Smooth muscle cell of the brain vasculature (primary cell): ENCODE measurements at regions not wholly inside any gene's neighbourhood (a gene's known extent, or its start where the extent isn't known, plus 50 kb on each side); places are given as distances from the start of the nearest gene placed in this dataset.

Experiments
- DNase-seq: peaks from one replicate; pipeline ENCODE4 v3.0.0-alpha.2; 2012; ENCODE audit warnings: low read depth, low spot score

DNA sequence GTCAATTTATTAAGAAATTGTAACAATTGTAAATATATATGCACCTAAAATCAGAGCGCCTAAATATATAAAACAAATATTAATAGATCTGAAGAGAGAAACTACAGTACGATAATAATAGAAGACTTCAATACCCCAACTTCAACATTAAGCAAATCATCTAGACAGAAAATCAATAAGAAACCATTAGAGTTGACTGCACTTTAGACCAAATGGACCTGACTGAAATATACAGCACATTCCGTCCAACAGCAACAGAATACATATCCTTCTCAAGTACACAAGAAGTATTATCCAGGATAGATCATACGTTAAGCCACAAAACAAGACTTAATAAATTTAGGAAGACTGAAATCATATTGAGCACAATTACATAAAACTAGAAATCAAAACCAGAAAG is 208.7 kb downstream of the MED10 start:
- no peak for DNase-seq

DNA sequence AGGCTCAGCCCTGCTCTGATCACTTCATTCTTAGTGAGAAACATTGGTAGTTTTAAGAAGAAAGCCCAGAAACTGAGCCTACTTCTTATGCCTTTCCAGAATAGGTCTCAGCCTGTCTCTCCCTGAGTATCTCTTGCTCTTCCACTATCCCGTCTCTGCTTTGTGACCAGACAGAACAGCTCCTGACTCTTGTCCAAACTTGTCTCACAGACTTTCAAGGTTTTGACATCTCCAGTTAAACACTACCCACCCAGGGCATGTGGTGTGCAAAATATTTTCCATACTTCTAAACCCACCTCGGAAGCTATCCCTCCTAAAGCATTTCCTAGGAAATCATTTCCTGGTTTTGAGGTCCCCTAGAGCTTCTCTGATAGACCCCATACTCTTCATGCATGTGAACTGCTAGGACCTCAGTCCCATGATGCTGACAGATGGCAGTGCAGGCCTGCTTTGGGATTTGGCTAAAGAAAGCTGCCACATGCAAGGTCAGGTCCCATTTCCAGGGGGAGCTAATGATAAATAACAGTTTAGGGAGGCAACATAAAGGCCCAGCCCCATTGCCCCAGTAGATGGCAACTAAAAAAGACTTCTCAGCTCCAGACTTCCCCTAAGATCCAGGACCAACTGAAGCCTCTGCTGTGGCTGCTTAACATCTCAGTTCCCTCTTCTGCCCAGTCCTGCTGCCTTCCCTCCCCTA is 211.5 kb downstream of the MED10 start:
- no peak for DNase-seq

DNA sequence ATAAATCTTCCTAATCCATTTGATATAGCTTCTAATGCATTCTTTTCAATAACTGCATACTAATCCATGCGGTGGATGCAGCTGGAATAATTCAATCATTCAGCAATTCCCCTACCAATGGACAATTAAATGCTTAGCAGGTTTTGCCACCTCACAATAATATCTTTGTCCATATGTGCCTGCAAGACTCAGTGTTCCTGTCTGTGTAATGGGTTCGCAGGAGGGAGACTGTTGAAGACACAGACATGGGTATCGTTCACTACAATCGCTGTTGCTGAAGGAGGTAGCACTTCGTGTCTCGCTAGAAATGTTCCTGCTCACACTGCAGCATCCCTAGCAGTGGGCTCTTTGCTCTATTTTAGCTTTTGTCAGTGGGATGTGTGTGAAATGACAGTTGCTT is 214.4 kb downstream of the MED10 start:
- no peak for DNase-seq

DNA sequence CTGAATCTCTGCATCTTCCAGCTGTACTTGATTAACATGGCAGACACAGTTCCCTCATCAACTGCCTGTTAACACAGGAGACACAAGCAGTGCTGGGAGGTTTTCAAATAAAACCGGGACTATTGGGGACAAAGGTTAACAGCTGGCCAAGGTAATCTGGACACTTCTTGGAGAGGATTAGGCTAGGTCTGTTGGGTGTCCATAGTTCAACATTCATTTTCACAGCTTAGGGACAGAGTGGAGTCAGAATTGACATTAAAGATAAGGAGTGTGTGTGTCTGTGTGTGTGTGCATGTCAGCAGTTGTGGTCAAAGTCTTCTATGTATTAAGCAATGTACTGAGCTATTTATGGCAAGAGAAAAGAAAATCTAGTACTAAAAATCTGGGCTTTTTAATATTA is 216.2 kb downstream of the MED10 start:
- DNase-seq: no peak

DNA sequence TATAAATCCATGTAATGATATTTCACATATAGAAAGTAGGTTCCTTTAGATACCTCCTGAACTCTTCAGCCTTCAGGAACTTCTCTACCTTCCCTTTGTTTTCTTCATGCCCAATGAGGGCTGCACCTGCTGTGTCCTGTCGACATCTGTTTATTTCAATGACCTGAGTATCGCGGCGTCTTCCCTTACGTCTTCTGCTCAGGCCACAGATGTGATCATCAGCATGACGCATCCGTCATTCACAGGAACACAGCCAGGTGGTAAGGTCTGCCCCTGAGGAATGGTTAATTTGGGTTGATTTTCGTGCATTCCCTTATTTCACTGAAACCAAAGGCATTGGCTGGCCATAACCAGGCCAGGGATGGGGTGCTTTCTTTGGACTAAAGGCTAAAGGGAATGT is 217.1 kb downstream of the MED10 start:
- DNase-seq: no peak

DNA sequence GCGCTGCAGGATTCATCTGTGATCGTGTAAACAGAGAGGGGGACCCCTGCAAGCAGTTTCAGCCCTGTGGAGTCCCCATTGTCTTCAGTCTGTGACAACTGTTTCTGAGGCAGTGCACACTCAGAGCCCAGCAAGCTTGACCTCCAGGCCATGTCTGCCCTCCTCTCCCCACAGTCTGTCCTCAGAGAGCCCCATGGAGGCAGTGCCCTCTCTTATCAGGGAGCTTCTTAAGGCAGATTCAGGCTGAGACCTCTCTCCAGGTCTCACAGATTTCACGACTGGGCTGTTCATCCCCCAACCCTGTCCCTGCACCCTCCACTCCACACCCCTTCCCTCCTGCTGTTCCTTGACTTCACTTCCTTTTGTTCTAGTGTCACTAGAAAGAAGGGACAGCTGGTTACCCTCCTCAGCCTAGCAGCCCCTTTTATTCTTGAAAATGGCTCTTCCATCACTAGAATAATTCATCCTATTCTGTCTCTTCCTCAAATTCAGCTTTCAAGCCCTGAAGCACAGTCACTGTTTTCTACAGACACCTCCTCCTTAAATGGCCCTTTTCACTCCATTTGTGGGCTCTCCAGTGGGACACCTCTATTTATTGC is 218.4 kb downstream of the MED10 start:
- DNase-seq: no peak

DNA sequence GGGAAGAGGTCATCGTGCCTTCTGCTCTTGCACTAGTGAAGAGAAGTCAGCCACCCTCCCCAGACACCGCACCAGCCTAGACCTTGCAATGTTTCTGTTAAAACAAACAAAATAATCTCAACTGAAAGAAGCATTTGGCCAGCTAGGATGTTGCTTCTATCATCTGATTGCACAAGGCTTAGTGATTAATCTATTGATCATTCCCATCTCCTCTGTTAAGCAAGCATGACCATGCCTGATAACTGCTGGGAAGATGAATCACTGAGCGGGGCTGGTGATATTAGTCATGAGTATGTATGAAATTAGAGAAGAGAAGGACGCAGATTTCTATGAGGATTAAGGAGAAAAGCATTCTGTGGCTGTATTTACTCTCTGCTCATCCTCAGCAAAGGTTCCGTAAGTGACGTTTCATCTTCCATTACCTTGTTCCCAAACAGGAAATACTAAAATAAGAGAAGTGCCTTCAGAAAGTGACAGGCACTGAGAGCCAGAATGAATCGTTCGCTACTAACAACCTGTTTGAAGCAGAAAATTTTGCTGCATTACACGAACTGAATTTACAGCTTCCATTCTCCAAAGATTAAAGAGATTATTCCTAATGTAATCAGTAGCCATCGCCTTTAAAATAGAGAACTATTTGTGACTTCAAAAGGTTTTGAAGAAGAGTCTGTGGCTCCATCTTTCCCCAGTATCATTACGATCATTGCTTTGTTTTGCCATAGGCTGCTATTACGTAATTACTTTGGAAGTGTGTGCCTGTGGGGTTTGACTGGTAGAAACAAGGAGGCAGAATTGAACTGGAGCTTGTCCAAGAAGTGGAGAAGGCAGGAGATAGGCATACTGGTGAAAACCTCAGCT is 219.1 kb downstream of the MED10 start:
- peak; percentile 29 for DNase-seq

DNA sequence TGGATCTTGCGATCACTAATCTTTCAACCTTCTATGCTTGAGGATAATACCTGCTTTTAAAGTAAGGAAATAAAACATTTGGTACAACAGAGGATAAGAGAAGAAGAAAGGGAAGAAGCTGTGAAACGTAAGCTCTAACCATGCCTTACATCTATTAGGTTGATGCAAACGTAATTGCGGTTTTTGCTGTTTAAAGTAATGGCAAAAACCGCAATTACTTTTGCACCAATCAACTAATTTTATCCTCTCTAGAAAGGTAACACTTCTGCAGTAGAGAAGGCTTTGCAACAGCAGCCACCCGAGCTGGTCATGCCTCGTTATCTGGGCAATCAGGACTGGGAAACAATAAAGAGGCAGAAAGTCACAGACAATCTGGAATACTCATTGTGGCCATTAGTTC is 224.1 kb downstream of the MED10 start:
- DNase-seq: no peak

DNA sequence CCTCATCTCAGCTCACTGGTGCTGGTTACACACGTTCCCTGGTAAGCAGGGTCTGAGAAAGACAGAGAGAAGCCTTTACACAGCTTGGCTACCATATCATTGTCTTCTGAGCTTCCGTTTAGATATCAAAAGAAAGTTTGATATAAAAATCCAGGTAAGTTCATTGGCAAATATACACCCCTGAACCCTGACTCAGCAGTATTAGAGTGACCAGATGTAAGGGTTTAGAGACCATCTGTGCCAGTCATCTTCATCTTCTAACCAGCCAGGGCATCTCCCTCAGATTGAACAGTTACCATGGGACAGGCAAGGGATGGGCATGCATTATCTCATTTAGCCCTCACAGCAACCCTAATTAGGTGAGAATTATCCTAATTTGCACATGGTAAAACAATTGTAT is 232.1 kb downstream of the MED10 start:
- DNase-seq: no peak

DNA sequence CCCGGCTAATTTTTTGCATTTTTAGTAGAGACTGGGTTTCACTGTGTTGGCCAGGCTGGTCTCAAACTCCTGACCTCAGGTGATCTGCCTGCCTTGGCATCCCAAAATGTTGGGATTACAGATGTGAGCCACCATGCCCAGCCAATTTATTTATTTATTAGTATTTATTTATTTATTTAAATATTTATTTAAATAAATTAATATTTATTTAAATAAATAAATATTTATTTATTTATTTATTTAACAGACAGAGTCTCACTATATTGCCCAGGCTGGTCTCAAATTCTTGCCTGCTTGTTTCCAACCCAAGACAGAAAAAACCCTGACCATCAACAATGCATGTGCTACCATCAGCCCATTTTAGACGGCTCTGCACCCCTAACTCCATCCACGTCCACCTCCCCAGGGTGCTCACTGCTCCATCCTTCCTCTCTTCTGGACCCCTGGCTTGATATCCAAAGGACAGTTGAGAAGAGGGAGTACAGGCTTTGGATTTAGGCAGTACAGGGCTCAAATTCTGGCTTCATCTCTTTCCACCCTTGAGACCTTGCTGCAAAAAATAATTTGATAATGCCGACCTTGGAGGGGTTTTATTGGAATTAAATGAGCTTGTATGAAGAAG is 232.6 kb downstream of the MED10 start:
- DNase-seq: no peak

DNA sequence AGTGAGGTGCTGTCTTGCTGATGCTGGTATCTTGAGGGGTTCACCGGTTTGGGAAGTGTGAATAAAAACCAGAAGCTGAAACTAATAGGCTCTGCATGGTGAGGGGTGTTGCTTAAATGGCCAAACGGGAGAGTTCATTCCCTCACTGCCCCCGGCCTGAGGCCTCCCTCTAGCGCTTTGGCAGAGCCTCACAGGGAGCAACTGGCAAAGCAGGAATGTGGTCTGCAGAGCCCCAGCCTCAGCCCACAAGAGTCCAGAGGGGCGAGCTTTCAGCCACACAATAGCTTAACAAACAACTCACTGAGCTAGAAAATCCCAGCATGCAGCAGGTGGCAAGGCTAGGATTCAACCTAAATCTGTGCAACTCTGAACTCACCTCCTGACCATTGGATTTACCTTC is 234.8 kb downstream of the MED10 start:
- no peak for DNase-seq

DNA sequence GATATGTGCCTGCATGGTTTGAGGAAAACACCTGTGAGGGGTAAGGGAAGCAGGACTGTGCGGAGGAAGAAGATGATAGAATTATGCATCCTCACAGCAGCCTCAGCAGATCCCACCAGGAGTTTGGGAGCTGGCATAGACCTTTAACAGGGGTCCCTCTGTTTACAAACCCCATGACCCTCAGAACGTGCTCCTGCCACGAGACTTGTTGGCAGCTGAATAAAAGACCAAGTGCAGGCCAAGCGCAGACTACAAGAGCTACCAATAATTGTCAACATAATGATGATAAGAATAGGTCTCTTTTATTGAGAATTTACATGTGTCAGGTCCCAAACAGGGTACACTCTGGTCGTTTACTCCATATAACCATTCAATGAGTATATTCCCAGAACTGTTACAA is 236.0 kb downstream of the MED10 start:
- no peak for DNase-seq

DNA sequence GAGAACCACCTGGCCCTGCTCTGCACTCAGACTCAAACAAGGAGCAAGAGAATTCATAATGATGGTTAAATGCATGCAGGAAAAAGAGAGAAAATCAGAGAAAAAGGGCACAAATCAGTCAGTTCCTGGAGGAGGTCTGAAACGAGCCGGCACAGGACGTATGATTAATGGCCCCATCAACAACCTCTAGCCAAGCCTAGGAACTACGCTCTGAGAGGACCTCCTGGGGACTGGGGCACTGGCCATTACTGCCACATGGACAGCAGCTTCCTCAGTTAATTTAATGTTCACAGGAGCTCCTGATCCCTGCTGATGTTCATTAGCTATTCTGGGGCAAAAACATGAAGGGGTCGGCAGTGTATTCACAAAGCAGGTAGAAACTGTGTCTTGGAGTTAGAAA is 238.1 kb downstream of the MED10 start:
- DNase-seq: no peak

DNA sequence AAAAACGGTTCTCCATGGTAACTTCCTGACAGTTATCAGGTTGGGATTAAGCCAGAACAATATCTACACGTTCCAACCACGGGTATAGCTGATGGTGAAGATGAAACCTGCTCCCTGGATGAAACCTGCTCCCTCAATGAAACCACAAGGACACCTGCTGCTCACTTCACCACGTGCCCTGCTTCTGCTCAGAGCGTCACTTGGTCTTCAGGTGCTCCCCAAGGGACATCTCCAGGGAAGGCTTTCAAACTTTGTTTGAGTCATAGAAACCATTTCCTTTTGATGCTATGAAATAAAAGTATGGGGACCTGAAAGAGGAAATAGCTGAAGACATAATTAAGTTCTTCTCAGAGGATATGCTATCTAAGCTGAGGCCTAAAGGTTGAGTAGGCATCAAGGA is 242.4 kb downstream of the MED10 start:
- DNase-seq: no peak

DNA sequence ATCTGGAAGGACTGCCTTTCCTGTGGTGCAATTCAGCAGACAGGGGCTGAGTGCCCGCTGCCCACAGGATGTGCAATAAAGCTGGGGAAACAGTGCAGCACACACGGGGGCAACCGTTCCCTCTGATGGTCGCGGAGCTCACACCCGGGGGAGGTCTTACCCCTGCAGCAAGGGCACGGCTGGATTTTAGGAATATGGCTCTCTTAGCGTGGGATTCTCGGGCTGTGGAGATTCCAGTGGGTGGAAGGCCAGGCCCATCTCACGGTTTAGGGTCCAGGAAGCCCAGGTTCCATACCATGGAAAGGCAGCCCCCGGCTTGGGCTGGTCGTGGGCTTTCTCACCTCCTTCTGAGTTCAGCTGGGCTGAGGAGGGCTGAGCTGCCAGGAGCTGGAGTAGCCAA is 244.1 kb downstream of the MED10 start:
- no peak for DNase-seq

DNA sequence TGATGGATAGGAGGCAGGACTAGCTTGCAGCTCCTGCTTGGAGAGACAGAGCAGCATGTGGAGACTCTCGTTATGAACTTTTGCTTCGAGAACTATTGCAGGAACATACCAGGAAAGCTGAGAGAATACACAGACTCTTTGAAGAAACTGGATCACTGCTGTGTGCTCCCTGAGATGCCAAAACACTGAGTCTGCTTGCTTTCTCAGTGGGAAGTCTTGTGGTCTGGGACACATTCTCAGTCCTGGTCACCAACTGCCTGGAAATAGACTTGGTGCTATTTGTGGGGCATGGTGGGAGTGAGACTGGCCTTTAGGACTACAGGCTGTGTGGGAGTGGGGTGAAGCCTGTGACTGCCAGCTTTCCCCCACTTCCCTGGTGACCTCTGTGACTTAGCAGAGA is 252.6 kb downstream of the MED10 start:
- peak; percentile 47 for DNase-seq

DNA sequence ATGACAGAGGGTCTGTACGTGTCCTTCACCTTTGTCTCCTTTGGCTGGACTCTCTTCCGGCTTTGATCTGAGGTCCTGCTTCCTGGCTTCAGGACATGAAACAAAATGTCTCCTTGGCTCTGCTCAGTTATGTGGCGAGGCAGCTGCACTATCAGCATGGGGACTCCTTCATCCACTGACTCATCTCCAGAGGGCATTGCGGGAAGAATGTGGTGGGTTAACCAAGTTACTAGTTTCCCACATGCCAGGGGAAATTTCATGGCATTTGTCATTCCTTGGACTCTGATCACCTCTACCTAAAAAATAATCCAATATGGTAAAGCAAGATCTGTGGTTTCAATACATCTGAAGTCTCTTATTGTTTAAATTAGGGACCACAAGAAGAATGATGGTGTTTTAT is 259.7 kb downstream of the MED10 start:
- DNase-seq: no peak

DNA sequence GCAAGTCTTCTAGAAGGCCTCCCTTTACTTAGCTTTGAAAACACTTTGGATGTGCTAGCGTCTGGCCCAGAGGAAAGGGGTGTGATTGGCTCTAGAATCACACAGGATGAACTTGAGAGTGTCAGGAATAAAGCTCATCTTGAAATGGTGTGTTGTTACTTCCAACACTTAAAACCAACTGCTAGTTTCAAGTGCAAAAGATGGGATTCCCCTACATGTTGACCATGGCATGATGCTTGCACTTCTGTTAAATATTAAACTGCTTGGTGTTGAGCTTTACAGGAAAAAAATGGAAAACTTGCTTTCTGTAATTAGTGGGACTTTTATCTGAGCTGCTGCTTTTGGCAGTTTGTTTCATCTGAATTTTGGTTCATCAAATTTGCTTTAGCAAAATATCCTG is 261.1 kb downstream of the MED10 start:
- no peak for DNase-seq

DNA sequence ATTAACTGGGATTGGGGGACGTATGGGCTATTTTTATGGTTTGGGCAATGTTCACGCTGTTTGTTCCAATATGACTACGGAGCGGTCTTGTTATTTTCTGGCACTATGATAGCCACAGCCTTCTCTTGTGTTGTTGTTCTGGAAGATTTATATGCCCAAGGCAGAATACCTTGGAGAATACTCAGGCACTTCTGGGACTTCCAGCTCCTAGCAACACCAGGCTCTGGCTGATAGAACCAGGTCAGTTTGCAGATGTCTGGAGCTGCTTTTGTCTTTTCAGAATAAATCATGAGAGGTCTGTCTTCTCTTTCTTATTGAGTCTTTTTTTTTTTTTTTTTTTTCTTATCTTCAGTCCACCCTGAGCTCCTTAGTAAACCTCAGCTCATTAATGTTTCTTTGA is 262.5 kb downstream of the MED10 start:
- DNase-seq: no peak

DNA sequence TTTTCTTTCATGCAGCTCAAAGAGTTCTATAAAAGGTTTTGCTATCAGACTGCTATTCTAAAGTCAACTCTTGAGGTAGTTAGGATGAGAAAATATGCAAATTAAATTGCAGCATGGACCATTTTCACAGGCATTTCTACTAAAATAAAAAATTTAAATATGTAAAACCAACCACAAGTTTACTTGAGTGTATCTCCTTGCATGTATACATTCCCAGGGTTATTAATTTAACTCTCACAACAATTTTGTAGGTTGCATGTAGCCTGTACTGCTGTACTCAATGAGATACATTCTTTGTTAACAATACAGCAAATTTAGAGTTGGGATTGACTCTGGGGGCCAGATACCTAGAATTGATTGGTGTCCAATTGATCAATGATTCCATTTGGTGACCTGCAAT is 265.8 kb downstream of the MED10 start:
- no peak for DNase-seq

DNA sequence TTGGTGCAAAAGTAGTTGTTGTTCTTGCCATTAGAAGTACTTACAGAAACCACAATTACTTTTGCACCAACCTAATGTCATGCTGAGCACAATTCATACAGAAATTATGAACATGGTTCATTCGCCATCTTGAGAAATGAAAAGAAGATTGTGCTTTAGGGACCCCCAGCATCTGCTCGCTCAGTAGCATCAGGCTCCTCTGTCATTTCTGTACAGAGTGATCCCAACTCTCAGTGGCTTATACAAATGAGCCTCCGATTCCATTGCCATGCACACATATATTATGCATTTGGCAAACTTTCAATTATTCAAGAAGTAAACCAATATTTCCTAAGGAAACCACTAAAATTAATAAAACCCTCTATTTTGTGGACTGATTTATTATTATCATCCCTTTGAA is 266.2 kb downstream of the MED10 start:
- no peak for DNase-seq

DNA sequence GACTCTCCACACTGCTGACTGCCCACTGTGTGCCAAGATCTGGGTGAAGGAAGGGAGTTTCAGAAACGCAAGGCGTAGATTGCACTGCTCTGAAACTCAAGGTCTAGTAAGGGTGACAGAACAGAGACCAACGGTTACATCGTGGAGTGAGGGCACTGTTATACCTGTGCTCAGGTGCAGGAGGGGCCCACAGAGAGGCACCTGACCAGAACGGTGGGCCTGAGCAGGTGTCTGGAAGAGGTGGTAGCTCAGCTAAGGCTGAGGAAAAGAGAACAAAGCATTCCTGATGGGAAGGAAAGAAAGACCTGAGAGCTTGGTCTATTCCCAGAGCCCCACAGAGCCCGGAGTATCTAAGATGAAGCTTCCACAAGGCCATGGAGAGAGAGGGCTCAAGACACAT is 267.2 kb downstream of the MED10 start:
- no peak for DNase-seq
